22Rv1 (cell line): ENCODE measurements at regions not wholly inside any gene's neighbourhood (a gene's known extent, or its start where the extent isn't known, plus 50 kb on each side); places are given as distances from the start of the nearest gene placed in this dataset.

ENCODE experiments used
- H3K27ac ChIP-seq: fragments of 450-650 bp; 2 replicates; pipeline ENCODE4 v1.5.1; 2017
- ZFX ChIP-seq: fragments of 450-650 bp; IDR thresholded peaks from 2 replicates; pipeline ENCODE4 v1.6.1; 2017; ENCODE audit warnings: antibody characterized with exemption, borderline replicate concordance
- TF ChIP-seq, protein P1 (sequence below): fragments of 450-650 bp; IDR thresholded peaks from 2 replicates; pipeline ENCODE4 v1.5.1; 2017; ENCODE audit warnings: mild to moderate bottlenecking

DNA sequence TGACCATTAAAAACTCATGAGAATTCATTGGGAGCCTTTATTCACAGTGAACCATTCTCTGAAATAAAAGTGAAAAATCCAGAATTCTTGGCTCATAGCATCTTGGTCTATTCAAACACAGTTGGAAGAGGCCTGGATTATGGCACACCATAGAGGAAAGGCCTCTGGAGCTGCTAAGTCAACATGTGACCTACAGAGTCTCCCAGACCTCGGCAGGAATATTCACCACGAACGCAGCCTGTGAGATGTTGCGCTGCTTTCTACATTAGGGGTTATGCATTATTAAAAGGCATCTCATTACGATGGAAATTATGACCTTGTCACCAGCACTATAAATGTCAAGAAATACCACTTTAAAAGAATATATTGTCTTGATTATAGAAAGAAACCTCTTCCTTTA, 132.6 kb downstream of the EFNB2 start:
- TF ChIP-seq, protein P1, sequence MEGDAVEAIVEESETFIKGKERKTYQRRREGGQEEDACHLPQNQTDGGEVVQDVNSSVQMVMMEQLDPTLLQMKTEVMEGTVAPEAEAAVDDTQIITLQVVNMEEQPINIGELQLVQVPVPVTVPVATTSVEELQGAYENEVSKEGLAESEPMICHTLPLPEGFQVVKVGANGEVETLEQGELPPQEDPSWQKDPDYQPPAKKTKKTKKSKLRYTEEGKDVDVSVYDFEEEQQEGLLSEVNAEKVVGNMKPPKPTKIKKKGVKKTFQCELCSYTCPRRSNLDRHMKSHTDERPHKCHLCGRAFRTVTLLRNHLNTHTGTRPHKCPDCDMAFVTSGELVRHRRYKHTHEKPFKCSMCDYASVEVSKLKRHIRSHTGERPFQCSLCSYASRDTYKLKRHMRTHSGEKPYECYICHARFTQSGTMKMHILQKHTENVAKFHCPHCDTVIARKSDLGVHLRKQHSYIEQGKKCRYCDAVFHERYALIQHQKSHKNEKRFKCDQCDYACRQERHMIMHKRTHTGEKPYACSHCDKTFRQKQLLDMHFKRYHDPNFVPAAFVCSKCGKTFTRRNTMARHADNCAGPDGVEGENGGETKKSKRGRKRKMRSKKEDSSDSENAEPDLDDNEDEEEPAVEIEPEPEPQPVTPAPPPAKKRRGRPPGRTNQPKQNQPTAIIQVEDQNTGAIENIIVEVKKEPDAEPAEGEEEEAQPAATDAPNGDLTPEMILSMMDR, result no peak
- no peak for TF ChIP-seq ZFX
- no peak overlapping the region for H3K27ac ChIP-seq

DNA sequence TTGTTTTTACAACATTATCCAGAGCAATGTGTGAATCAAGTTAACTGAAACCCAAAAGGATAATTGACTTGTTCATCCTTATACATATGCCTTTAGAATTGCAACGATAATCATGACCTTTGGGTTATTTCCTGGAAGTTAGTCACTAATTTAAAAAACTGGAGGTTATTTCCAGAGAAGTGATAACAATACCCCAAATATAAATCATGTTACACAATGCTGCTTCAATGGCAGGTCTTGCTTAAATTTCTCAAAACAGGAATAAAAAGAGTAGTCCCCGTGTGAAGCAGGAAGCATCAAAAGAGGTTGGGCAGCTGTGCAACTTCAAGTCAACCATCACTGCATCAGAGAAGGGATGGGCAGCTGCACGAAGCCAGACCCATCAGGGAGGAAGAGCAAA, 134.4 kb downstream of the EFNB2 start:
- TF ChIP-seq ZFX, result no peak
- TF ChIP-seq, protein P1, result no peak
- H3K27ac ChIP-seq, result no peak overlapping the region

DNA sequence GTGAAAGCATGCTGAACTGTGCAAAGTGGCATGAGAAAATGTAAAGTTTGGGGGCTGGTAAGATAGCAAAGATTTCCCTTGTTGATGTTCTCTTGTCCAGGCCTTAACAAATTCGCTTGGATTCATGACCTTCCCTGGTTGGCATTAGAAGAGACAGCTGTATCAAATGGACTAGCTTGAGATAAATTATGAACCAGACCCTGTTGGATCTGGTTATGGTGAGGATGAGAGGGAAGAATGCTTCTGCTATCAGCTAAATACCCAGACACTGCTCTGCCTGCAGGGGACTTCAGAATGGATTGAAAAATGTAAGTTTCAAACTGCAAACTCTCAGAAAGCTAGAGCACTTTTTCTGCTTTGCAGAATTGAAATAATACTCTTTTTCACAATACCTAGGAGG, 135.2 kb downstream of the EFNB2 start:
- TF ChIP-seq, protein P1, result no peak
- TF ChIP-seq ZFX, result no peak
- no peak overlapping the region for H3K27ac ChIP-seq

DNA sequence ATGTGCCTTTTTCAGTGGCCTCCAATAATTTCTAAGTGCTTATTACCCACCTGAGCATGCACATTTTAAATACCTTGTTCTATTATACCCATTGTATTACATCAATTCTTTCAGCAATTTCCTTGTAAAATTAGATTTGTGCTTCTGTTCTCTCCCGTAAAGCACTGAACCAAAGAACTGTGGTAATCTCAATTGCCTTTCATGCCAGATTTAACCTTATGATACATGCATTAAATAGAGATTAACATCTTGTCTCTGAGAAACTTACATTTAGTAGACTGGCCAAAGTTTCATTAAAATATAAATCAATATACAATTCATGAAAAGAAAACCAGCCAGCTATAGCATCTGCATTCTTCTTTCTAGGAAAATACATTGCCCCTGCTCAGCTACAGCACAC, 137.2 kb downstream of the EFNB2 start:
- TF ChIP-seq, protein P1, result no peak
- no peak for TF ChIP-seq ZFX
- no peak overlapping the region for H3K27ac ChIP-seq

DNA sequence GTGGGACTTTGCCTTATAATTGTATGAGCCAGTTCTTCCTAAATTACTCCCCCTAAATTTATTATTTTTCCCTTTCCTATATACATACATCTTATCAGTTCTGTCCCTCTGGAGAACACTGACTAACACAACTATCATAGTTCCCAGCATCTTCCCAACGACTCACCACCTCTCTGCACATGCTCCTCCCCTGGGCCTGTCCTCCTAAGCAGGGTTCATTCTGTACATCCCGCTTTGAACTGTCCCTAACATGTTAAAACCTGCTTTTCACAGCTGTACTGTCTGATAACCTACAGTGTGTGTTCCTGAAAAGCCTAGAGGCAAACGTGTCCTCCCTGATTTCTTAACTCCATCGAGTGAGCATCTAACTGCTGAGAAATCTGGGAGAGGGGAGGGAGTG, 141.7 kb downstream of the EFNB2 start:
- TF ChIP-seq, protein P1, result no peak
- TF ChIP-seq ZFX, result no peak
- no peak overlapping the region for H3K27ac ChIP-seq

DNA sequence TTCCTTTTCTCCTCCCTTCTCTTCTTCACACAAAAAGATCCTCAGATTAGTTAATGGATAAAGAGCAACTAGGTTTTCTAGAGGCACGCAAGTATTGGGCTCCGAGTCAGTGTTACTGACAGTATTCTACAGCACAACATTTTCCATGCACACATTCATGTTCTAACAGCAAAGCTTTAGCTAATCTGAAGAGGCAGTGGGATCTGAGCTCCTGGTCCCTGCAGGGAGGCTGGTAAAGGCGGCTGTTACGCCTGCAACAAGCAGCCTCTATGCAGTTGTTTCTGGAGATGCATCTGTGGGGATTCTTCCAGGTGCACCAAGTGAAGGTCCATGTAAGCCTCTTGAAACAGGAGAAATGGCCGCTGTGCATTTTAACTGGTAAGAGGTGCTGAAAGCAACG, 143.8 kb downstream of the EFNB2 start:
- H3K27ac ChIP-seq, result no peak overlapping the region
- TF ChIP-seq ZFX, result no peak
- TF ChIP-seq, protein P1, result no peak

DNA sequence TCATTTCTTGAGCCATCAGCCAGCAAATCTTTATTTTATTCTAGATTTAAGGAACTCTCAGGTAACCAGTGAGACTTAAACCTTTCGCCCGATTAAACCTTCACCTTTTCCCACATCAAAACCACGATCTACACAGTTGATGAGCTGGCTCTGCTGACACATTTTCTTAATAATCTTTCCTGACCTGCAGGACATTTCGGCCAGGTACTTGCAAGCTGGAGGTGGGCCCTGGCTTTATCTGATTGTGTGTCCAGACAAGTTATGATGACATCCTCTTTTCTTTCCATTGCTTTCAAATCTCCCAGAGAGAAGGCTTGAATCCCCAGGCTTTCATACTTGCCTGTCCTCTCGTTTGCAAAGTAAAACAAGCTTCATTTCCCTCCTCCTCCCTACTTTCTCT, 144.2 kb downstream of the EFNB2 start:
- H3K27ac ChIP-seq, result no peak overlapping the region
- TF ChIP-seq, protein P1, result no peak
- TF ChIP-seq ZFX, result no peak
